Activated naive CD4-positive, alpha-beta T cell treated with anti-CD3 and anti-CD28 coated beads for 36 hours (primary cell): ENCODE measurements at regions not wholly inside any gene's neighbourhood (a gene's known extent, or its start where the extent isn't known, plus 50 kb on each side); places are given as distances from the start of the nearest gene placed in this dataset.
"Not testable (repeated sequence)": the region's sequence is repeated elsewhere in the genome, so short reads cannot be mapped to it uniquely, and the experiment has no call there.

Source experiments
- CTCF ChIA-PET: fragments of 350-600 bp; sonication (Branson Sonifier 250); formaldehyde crosslinking; loops from one replicate; lab custom pipeline; 2021; ENCODE audit warnings: antibody characterized with exemption; lab: Charles Lee
- DNase-seq: peaks from one replicate; pipeline ENCODE4 v3.0.0-alpha.2; 2020
- H3K27ac Mint-ChIP-seq: one replicate; pipeline ENCODE4 v1.8.0; 2021; ENCODE audit warnings: mild to moderate bottlenecking, mixed read lengths
- H3K27me3 Mint-ChIP-seq: one replicate; pipeline ENCODE4 v1.8.0; 2021; ENCODE audit warnings: low read depth, mixed read lengths
- H3K36me3 Mint-ChIP-seq: one replicate; pipeline ENCODE4 v1.8.0; 2021; ENCODE audit warnings: low read depth, mixed read lengths
- H3K4me1 Mint-ChIP-seq: one replicate; pipeline ENCODE4 v1.8.0; 2021; ENCODE audit warnings: low read depth, mixed read lengths
- H3K4me3 Mint-ChIP-seq: one replicate; pipeline ENCODE4 v1.8.0; 2021; ENCODE audit warnings: mild to moderate bottlenecking, moderate library complexity, mixed read lengths
- H3K9me3 Mint-ChIP-seq: one replicate; pipeline ENCODE4 v1.8.0; 2021; ENCODE audit warnings: mixed read lengths
- intact Hi-C: fragments of 100-400 bp; cut with micrococcal nuclease; formaldehyde crosslinking; loops from one replicate; pipeline ENCODE4 v1.15.1; 2023

GRCh38 chr18:39186008-39186407 is 1620.4 kb upstream of the CELF4 start:
- Mint-ChIP-seq H3K4me1 (no peaks in the 10 kb centered on the region), H3K36me3 (no peaks in the 10 kb centered on the region), H3K4me3 (no peak overlapping the region), H3K27ac (no peak overlapping the region), H3K9me3 (peaks cover 2% of the 10 kb centered on the region), H3K27me3 (no peaks in the 10 kb centered on the region)
- DNase-seq = no peak
- CTCF ChIA-PET = no interaction called here
- intact Hi-C loops = no loop called here

DNA sequence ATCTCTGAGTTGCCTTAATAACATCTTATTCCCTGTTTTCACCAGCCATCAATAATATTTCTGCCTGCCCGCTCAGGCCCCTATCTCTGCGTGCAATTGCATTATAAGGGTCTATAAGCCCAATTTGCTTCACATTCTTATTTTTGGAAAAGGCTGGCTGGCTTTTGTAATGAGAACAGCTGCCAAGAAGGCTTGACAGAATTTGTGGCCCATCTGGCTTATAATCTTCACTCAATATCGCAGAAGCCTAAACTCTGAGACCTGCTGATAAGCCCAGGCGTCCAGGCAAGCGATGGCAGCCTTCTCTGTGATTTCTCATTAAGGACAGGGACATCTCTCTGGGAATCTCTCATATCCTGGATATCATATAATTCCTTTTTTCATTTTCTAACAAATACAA is 1618.6 kb upstream of the CELF4 start:
- Mint-ChIP-seq H3K9me3 (peaks cover 2% of the 10 kb centered on the region), H3K27me3 (no peaks in the 10 kb centered on the region), H3K36me3 (no peaks in the 10 kb centered on the region), H3K4me1 (no peaks in the 10 kb centered on the region), H3K27ac (no peak overlapping the region), H3K4me3 (no peak overlapping the region)
- intact Hi-C loops = no loop called here
- CTCF ChIA-PET = no interaction called here
- no peak for DNase-seq

- CTCF ChIA-PET = no interaction called here
- H3K36me3 Mint-ChIP-seq = no peaks in the 10 kb centered on the region
- no peak overlapping the region for H3K27ac Mint-ChIP-seq
- intact Hi-C loops = no loop called here
- no peak for DNase-seq
- H3K4me3 Mint-ChIP-seq = no peak overlapping the region
- H3K9me3 Mint-ChIP-seq = peaks cover 6% of the 10 kb centered on the region
- H3K4me1 Mint-ChIP-seq = no peaks in the 10 kb centered on the region
- H3K27me3 Mint-ChIP-seq = no peaks in the 10 kb centered on the region
Measured at GRCh38 chr18:39178166-39178565, 1612.6 kb upstream of the CELF4 start.

DNA sequence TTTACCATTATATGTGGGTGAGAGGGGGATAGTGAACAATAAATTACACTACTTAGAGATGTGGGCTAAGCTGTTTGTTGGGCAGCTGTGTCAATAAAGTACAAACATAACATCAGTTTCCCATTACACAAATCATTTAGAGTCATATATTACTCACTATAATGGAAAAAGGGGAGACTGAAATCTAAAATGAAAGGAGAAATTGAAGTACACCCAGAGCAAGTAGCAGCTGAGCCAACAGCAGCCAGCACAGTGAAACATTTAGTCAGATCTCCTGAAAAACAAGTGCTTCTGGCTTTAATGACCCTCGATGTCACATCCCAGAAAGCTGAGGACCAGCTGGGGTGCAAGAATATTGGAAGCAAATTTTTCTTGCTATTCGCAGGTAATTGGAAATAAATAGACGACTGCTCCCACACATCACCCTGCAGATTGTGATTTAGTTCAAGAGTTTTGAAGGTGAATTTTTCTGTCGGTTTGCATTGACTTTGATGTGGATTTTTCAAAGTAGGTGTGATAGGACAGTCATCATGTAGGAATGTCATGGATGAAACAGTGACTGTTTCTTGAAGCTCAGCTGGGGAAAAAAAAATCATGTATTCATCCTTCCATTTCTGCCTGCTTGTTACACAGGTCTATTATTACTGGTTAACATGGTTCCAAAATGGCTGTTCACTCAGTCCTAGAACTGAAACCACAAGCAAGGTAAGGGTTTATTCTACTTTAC is 1607.3 kb upstream of the CELF4 start:
- H3K4me1 Mint-ChIP-seq = no peaks in the 10 kb centered on the region
- H3K27ac Mint-ChIP-seq = no peak overlapping the region
- no peak for DNase-seq
- H3K27me3 Mint-ChIP-seq = no peaks in the 10 kb centered on the region
- CTCF ChIA-PET = interaction anchor here (0.7 kb wide), 1 partner anchor 361 kb away, joined by 3 read pairs; no protein-coding TSS in a partner anchor
- H3K36me3 Mint-ChIP-seq = no peaks in the 10 kb centered on the region
- peaks cover 6% of the 10 kb centered on the region for H3K9me3 Mint-ChIP-seq
- H3K4me3 Mint-ChIP-seq = no peak overlapping the region
- intact Hi-C loops = no loop called here

GRCh38 chr18:39168723-39169122 is 1603.1 kb upstream of the CELF4 start:
- CTCF ChIA-PET = no interaction called here
- no peak for DNase-seq
- H3K27me3 Mint-ChIP-seq = no peaks in the 10 kb centered on the region
- H3K4me3 Mint-ChIP-seq = no peak overlapping the region
- intact Hi-C loops = no loop called here
- H3K27ac Mint-ChIP-seq = no peak overlapping the region
- H3K36me3 Mint-ChIP-seq = no peaks in the 10 kb centered on the region
- no peaks in the 10 kb centered on the region for H3K4me1 Mint-ChIP-seq
- peaks cover 2% of the 10 kb centered on the region for H3K9me3 Mint-ChIP-seq

DNA sequence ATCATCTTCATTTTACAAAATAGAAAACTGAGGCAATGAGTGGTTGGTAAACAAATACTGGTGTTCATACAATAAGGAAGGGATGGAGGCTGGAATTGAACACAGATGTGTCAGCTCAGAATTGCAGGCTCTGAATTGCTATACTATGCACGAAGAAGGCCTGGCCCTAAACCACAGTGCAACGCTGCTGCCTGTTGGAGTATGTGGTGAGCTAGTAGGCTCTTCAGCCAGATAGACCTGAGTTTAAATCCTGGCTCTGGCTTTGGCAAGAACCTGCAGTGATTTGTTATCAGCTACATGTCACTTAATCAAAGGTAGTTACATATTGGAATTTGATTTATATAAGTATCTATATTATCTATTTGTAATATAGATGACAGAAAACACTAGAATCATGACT is 1602.4 kb upstream of the CELF4 start:
- Mint-ChIP-seq H3K4me3 (no peak overlapping the region), H3K27ac (no peak overlapping the region), H3K27me3 (no peaks in the 10 kb centered on the region), H3K36me3 (no peaks in the 10 kb centered on the region), H3K4me1 (no peaks in the 10 kb centered on the region), H3K9me3 (peaks cover 2% of the 10 kb centered on the region)
- intact Hi-C loops = no loop called here
- CTCF ChIA-PET = no interaction called here
- no peak for DNase-seq

DNA sequence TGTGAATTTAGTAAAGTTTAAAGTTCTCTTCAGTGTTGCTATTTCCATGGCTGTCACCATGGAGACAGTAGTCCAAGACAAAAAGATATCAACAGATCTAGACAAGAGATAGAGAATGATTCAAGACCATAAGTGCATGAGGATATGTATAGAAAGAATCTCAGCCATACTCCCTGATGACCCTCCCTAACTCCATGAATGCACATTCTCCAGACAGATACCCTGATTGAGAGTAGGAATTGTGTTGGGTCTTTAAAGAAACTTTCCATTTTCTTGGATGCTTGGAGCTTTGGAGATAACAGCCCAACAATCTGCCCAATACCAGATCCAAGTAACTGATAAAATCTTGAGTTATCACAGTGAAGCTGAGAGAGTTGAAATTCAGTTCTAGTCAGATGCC is 1601.2 kb upstream of the CELF4 start:
- H3K36me3 Mint-ChIP-seq = no peaks in the 10 kb centered on the region
- no peaks in the 10 kb centered on the region for H3K27me3 Mint-ChIP-seq
- no peak overlapping the region for H3K4me3 Mint-ChIP-seq
- no peak for DNase-seq
- intact Hi-C loops = no loop called here
- CTCF ChIA-PET = no interaction called here
- no peaks in the 10 kb centered on the region for H3K4me1 Mint-ChIP-seq
- H3K27ac Mint-ChIP-seq = no peak overlapping the region
- H3K9me3 Mint-ChIP-seq = peaks cover 2% of the 10 kb centered on the region

GRCh38 chr18:39162013-39162827 is 1596.6 kb upstream of the CELF4 start:
- H3K27me3 Mint-ChIP-seq = no peaks in the 10 kb centered on the region
- intact Hi-C loops = no loop called here
- peaks cover 2% of the 10 kb centered on the region for H3K9me3 Mint-ChIP-seq
- no peaks in the 10 kb centered on the region for H3K4me1 Mint-ChIP-seq
- CTCF ChIA-PET = no interaction called here
- DNase-seq = no peak
- H3K27ac Mint-ChIP-seq = no peak overlapping the region
- no peaks in the 10 kb centered on the region for H3K36me3 Mint-ChIP-seq
- H3K4me3 Mint-ChIP-seq = no peak overlapping the region

DNA sequence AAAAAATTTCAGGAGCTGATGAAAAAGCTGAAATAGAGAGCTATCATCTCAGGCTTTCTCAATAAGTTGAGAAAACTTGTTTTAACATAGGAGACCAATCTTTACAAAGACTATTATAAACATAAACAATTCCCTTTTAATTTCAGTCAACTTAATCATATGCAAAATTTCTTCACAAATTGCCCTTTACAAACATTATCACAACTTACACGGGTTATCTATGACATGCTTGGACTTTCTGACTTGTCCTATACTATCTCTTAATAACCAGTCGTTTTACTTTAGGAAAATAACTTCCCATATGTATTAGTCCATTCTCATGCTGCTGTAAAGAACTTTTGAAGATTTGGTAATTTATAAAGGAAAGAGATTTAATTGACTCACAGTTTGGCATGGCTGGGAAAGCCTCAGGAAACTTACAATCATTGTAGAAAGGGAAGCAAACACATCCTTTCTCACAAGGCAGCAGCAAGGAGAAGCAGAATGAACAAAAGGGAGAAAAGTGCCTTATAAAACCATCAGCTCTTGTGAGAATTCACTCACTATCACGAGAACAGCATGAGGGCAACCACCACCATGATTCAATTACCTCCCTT is 1583.7 kb upstream of the CELF4 start:
- Mint-ChIP-seq H3K27me3 (no peaks in the 10 kb centered on the region), H3K36me3 (no peaks in the 10 kb centered on the region), H3K27ac (no peak overlapping the region), H3K4me1 (no peaks in the 10 kb centered on the region), H3K4me3 (no peak overlapping the region), H3K9me3 (peaks cover 12% of the 10 kb centered on the region)
- intact Hi-C loops = no loop called here
- CTCF ChIA-PET = no interaction called here
- no peak for DNase-seq

- H3K4me1 Mint-ChIP-seq = no peaks in the 10 kb centered on the region
- peaks cover 8% of the 10 kb centered on the region for H3K9me3 Mint-ChIP-seq
- H3K4me3 Mint-ChIP-seq = no peak overlapping the region
- intact Hi-C loops = no loop called here
- DNase-seq = no peak
- H3K27me3 Mint-ChIP-seq = no peaks in the 10 kb centered on the region
- H3K36me3 Mint-ChIP-seq = no peaks in the 10 kb centered on the region
- no peak overlapping the region for H3K27ac Mint-ChIP-seq
- CTCF ChIA-PET = no interaction called here
Measured at GRCh38 chr18:39134255-39134654, 1568.7 kb upstream of the CELF4 start.

DNA sequence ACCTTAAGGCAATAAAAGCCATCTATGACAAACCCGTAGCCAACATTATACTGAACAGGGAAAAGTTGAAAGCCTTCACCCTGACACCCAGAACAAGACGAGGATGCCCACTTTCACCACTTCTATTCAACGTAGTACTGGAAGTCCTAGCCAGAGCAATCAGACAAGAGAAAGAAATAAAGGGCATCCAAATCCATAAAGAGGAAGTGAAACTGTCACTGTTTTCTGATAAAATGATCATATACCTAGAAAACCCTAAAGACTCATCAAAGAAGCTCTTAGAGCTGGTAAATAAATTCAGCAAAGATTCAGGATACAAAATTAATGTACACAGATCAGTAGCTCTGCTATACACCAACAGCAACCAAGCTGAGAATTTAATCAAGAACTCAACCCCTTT is 1561.9 kb upstream of the CELF4 start:
- H3K4me1 Mint-ChIP-seq, H3K27me3 Mint-ChIP-seq, H3K27ac Mint-ChIP-seq, CTCF ChIA-PET, DNase-seq, H3K4me3 Mint-ChIP-seq, intact Hi-C loops, H3K36me3 Mint-ChIP-seq: not testable (repeated sequence)
- H3K9me3 Mint-ChIP-seq = peaks cover 15% of the 10 kb centered on the region

GRCh38 chr18:39113790-39114189 is 1548.2 kb upstream of the CELF4 start:
- CTCF ChIA-PET = no interaction called here
- Mint-ChIP-seq H3K27me3 (no peaks in the 10 kb centered on the region), H3K4me1 (no peaks in the 10 kb centered on the region), H3K4me3 (no peak overlapping the region), H3K27ac (no peak overlapping the region), H3K9me3 (peaks cover 2% of the 10 kb centered on the region), H3K36me3 (no peaks in the 10 kb centered on the region)
- intact Hi-C loops = no loop called here
- no peak for DNase-seq
